ENCODE measurements at regions not wholly inside any gene's neighbourhood (a gene's known extent, or its start where the extent isn't known, plus 50 kb on each side); places are given as distances from the start of the nearest gene placed in this dataset.

DNA sequence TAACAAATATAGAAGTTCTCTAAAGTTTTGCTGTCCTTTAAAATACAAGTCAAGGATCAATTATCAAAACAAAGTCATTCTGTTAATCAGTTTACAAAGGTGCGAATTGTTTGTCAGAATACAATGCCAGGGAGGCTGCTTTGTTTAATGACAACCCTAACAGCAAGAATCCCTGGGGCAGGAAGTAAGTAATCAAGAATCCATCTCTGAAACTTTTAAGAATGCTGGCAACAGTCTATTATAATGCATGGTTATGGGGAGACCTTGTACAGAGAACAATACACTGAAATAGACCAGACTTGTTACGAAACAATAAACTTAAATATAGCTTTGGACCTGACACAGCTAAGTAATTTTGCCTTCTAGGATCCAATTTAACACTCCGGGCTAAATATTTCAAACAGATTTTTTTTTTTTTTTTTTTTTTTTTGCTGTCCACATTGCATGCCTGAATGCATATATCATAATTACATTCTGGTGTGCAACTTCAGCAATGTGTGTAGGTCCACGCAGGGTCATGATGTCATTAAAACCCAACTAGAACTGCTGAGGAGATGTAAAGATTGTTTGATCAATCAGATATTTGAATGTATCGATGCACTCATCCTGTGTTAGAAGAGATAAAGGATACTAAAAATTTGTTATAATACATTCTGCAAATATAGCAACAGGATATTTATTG is 421.3 kb downstream of the CETN3 start:
- TF ChIP-seq, protein P1, sequence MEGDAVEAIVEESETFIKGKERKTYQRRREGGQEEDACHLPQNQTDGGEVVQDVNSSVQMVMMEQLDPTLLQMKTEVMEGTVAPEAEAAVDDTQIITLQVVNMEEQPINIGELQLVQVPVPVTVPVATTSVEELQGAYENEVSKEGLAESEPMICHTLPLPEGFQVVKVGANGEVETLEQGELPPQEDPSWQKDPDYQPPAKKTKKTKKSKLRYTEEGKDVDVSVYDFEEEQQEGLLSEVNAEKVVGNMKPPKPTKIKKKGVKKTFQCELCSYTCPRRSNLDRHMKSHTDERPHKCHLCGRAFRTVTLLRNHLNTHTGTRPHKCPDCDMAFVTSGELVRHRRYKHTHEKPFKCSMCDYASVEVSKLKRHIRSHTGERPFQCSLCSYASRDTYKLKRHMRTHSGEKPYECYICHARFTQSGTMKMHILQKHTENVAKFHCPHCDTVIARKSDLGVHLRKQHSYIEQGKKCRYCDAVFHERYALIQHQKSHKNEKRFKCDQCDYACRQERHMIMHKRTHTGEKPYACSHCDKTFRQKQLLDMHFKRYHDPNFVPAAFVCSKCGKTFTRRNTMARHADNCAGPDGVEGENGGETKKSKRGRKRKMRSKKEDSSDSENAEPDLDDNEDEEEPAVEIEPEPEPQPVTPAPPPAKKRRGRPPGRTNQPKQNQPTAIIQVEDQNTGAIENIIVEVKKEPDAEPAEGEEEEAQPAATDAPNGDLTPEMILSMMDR (IDR thresholded peaks at IDR 0.05), result no peak
- no peak for TF ChIP-seq POLR2A (IDR thresholded peaks at IDR 0.05)
